Gastroesophageal sphincter (tissue), 4 donors: ENCODE measurements at regions not wholly inside any gene's neighbourhood (a gene's known extent, or its start where the extent isn't known, plus 50 kb on each side); places are given as distances from the start of the nearest gene placed in this dataset.

Source experiments
- ATAC-seq: fragments of 150-250 bp; one replicate; pipeline ENCODE4 v1.9.1; 2016; ENCODE audit warnings: mild to moderate bottlenecking, moderate library complexity
- H3K27ac ChIP-seq, 4 donors: fragments of 200-600 bp; sonication (generic) in 3 of 4; 1 replicate in 3 of 4; 2 replicates in 1 of 4; pipeline ENCODE4 v1.5.1; 2016 to 2019
- H3K27me3 ChIP-seq: fragments of 200-600 bp; sonication (generic); one replicate; pipeline ENCODE4 v1.5.1; 2019
- H3K36me3 ChIP-seq, 2 donors: fragments of 200-600 bp; sonication (generic); one replicate each; pipeline ENCODE4 v1.5.1; 2019; ENCODE audit warnings: control low read depth in 1 of 2
- H3K4me1 ChIP-seq, 3 donors: fragments of 200-600 bp; sonication (generic); 1 replicate in 2 of 3; 2 replicates in 1 of 3; pipeline ENCODE4 v1.5.1; 2016 to 2019; ENCODE audit warnings: control low read depth in 2 of 3
- H3K4me3 ChIP-seq, 2 donors: fragments of 200-600 bp; sonication (generic); one replicate each; pipeline ENCODE4 v1.5.1; 2019; ENCODE audit warnings: mild to moderate bottlenecking in 1 of 2, moderate library complexity in 1 of 2
- H3K9me3 ChIP-seq, 3 donors: fragments of 200-600 bp; sonication (generic); one replicate each; pipeline ENCODE4 v1.5.1; 2017 to 2019; ENCODE audit warnings: control low read depth in 2 of 3
- EP300 ChIP-seq: sonication (generic); formaldehyde crosslinking; IDR thresholded peaks from one replicate; pipeline ENCODE4 v1.6.1; 2017; ENCODE audit warnings: antibody characterized with exemption, mild to moderate bottlenecking
- POLR2A ChIP-seq, 2 donors: fragments of 450-650 bp; IDR thresholded peaks; one replicate each; pipeline ENCODE4 v1.6.1; 2017; ENCODE audit warnings: antibody characterized with exemption in 2 of 2, mild to moderate bottlenecking in 2 of 2, moderate library complexity in 1 of 2
- POLR2AphosphoS5 ChIP-seq: sonication (generic); formaldehyde crosslinking; IDR thresholded peaks from one replicate; pipeline ENCODE4 v1.6.1; 2017; ENCODE audit warnings: antibody characterized with exemption
- WGBS, 2 donors: methylation state at CpG; one replicate each; pipeline ENCODE4 v1.1.5; 2018; ENCODE audit warnings: low coverage in 1 of 2; 5-methylcytosine and 5-hydroxymethylcytosine counted together
- TF ChIP-seq, protein P1 (sequence below), 4 experiments: fragments of 200-600 bp in 2 of 4; fragments of 450-650 bp in 2 of 4; sonication (generic) in 1 of 4; IDR thresholded peaks; one replicate each; pipeline ENCODE4 v1.5.1; 2017 to 2019; ENCODE audit warnings: antibody characterized with exemption in 4 of 4, mild to moderate bottlenecking in 2 of 4, moderate library complexity in 2 of 4

DNA sequence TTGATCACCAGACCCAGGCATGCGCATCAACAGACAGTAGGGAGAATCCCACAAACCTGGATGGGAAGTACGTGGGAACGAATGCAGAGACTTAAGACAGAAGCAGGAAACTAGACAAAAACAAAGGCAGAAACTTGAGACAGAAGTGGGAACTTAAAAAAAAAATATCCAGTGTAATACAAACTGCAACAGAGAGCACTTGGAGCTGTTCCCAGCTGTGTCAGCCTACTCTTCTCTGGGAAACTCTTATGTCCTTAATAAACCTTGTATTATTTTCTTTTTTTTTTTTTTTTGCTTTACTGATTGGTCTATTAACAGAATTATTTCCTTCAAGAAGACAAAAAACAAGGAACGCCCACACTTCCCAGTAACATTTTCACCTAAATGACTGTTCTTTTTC is 1818.1 kb upstream of the RAG2 start:
- H3K4me3 ChIP-seq, result no peak overlapping the region
- WGBS, 2 donors, result 46 to 48% methylated on average over 4 of the region's 4 CpGs
- no peak for ATAC-seq
- H3K27ac ChIP-seq, result no peak overlapping the region
- no peaks in the 10 kb centered on the region for H3K36me3 ChIP-seq
- no peaks in the 10 kb centered on the region for H3K27me3 ChIP-seq
- TF ChIP-seq POLR2AphosphoS5 (no peak), EP300 (no peak), POLR2A (IDR thresholded peaks at IDR 0.05) (no peak)
- TF ChIP-seq, protein P1, sequence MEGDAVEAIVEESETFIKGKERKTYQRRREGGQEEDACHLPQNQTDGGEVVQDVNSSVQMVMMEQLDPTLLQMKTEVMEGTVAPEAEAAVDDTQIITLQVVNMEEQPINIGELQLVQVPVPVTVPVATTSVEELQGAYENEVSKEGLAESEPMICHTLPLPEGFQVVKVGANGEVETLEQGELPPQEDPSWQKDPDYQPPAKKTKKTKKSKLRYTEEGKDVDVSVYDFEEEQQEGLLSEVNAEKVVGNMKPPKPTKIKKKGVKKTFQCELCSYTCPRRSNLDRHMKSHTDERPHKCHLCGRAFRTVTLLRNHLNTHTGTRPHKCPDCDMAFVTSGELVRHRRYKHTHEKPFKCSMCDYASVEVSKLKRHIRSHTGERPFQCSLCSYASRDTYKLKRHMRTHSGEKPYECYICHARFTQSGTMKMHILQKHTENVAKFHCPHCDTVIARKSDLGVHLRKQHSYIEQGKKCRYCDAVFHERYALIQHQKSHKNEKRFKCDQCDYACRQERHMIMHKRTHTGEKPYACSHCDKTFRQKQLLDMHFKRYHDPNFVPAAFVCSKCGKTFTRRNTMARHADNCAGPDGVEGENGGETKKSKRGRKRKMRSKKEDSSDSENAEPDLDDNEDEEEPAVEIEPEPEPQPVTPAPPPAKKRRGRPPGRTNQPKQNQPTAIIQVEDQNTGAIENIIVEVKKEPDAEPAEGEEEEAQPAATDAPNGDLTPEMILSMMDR (IDR thresholded peaks at IDR 0.05), result no peak
- no peaks in the 10 kb centered on the region for H3K9me3 ChIP-seq
- no peaks in the 10 kb centered on the region for H3K4me1 ChIP-seq

- 60% methylated on average over 2 of the region's 2 CpGs; no CpG with 5 or more reads in 1 of the 2 donors for WGBS, 2 donors
These were observed 1813.1 kb upstream of the RAG2 start for GRCh38 chr11:38411149-38411548.

DNA sequence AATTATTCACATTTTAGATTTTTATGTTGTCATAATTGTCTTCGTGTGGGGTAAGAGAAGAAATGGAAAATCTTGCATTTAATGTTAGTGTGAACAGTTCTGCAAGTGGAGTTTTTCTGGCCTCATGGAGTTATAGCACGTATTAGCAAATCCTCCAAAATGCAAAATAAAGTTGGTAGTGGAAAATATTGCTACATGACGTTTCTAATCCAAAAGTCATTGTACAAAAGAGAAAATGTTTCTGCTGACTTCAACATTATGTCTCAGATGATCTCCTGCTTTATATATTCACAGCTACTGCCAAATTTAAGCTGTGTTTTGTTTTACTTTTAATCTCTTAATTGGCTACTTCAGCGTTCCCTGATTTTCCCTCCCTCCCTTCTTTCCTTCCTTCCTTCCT is 1804.0 kb upstream of the RAG2 start:
- Histone ChIP-seq H3K9me3 (no peaks in the 10 kb centered on the region), H3K4me1 (no peaks in the 10 kb centered on the region), H3K27ac (no peak overlapping the region), H3K36me3 (no peaks in the 10 kb centered on the region), H3K27me3 (no peaks in the 10 kb centered on the region), H3K4me3 (no peak overlapping the region)
- TF ChIP-seq EP300, result no peak
- no peak for TF ChIP-seq POLR2A (IDR thresholded peaks at IDR 0.05)
- no peak for TF ChIP-seq POLR2AphosphoS5
- TF ChIP-seq, protein P1 (IDR thresholded peaks at IDR 0.05), result no peak
- ATAC-seq, result no peak
- 56 to 64% methylated on average over 4 of the region's 4 CpGs for WGBS, 2 donors

More at GRCh38 chr11:38411149-38411548, 1813.1 kb upstream of the RAG2 start:
- no peak overlapping the region for H3K4me3 ChIP-seq
- TF ChIP-seq EP300 (no peak), POLR2A (IDR thresholded peaks at IDR 0.05) (no peak)
- TF ChIP-seq, protein P1 (IDR thresholded peaks at IDR 0.05), result no peak
- H3K27me3 ChIP-seq, result no peaks in the 10 kb centered on the region
- ATAC-seq, result no peak
- H3K36me3 ChIP-seq, result no peaks in the 10 kb centered on the region
- no peaks in the 10 kb centered on the region for H3K4me1 ChIP-seq
- no peak overlapping the region for H3K27ac ChIP-seq
- H3K9me3 ChIP-seq, result no peaks in the 10 kb centered on the region

GRCh38 chr11:38392176-38392575 is 1794.1 kb upstream of the RAG2 start:
- no peak for ATAC-seq
- Histone ChIP-seq H3K27me3 (no peaks in the 10 kb centered on the region), H3K4me1 (no peaks in the 10 kb centered on the region), H3K27ac (no peak overlapping the region), H3K36me3 (no peaks in the 10 kb centered on the region), H3K9me3 (no peaks in the 10 kb centered on the region), H3K4me3 (no peak overlapping the region)
- 83% methylated on average over 1 of the region's 1 CpG for WGBS, 2 donors
- TF ChIP-seq, protein P1 (IDR thresholded peaks at IDR 0.05), result no peak
- TF ChIP-seq POLR2AphosphoS5, result no peak
- no peak for TF ChIP-seq POLR2A (IDR thresholded peaks at IDR 0.05)
- TF ChIP-seq EP300, result no peak

GRCh38 chr11:38384568-38384967 is 1786.5 kb upstream of the RAG2 start:
- ATAC-seq, result no peak
- H3K27me3 ChIP-seq, result no peaks in the 10 kb centered on the region
- no peaks in the 10 kb centered on the region for H3K4me1 ChIP-seq
- 36 to 53% methylated on average over 4 of the region's 4 CpGs for WGBS, 2 donors
- H3K36me3 ChIP-seq, result no peaks in the 10 kb centered on the region
- no peak overlapping the region for H3K27ac ChIP-seq
- TF ChIP-seq EP300, result no peak
- TF ChIP-seq, protein P1 (IDR thresholded peaks at IDR 0.05), result no peak
- no peak for TF ChIP-seq POLR2AphosphoS5
- TF ChIP-seq POLR2A (IDR thresholded peaks at IDR 0.05), result no peak
- H3K9me3 ChIP-seq, result no peaks in the 10 kb centered on the region
- no peak overlapping the region for H3K4me3 ChIP-seq
